ENCODE measurements at regions not wholly inside any gene's neighbourhood (a gene's known extent, or its start where the extent isn't known, plus 50 kb on each side); places are given as distances from the start of the nearest gene placed in this dataset.

DNA sequence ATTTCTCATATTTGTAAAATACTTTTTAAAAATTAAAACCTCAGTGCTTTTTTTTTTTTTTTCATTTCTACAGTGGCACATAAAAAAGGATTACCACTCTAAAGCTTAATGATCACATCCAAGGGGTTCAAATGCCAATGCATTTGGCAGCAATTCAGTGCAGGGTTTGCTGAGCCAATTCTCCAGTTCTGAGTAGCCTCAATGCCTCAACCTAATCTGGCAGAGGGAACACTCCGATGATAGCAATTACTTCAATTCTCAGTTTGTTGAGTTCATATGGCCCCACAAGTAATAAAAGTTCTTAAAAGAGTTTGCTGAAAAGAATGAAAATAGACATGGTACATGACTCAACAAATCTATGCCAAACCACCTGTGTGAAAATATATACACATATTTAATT is 79.3 kb upstream of the RBMS3 start:
- no peak for DNase-seq

DNA sequence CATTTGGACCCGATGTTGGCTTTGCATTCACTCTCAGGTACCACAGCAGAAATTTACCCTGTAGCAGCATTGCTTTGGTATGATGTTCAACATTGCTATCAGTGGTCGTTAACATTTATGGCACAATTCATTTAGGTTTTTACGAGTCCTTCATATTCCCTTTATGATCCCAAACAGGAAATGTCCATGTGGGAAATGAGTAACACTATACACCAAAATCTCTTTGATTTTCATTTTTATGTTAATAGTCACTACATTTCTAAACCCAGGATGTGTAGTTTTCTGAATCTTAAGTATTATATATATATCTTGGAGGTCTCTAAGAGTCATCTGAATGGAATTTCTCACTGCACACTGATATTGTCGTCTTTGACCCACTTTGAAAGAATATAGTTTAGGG is 78.5 kb upstream of the RBMS3 start:
- no peak for DNase-seq

DNA sequence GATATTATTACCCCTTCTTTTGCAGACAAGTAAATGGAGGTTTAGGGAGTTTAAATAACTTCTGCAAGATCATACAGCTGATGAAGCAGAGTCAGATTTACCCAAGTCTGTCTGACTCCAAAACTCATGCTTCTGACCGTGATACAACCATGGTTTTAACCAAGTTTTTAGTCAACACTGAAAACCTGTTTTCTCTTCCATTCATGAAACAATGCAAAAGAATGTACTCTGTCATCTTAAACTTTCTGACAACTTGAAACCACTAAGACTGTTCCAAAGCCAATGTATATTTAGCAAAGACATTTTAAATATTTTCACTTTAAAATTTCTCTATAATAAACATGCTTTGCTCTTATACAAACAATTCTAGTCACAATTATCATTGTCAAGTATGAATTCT is 77.0 kb upstream of the RBMS3 start:
- DNase-seq: no peak

DNA sequence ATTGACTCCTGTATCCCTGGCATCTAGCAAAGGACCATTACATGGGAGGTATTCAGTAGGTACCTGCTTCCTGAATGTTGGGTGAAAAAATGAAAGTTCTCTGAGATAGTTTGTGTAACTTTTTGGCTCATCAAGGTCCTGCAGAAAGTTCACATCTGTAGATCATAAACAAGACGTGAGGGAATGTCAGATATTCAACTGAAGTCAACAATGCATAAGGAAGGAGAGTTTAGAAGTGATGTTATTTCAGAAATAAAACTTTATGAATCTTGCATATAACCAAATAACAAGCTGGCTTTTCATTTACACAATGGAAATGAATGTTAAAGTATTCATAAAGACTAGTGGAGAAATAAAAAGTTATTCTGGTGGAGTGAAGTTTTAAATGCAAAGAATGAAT is 73.4 kb upstream of the RBMS3 start:
- DNase-seq: no peak

DNA sequence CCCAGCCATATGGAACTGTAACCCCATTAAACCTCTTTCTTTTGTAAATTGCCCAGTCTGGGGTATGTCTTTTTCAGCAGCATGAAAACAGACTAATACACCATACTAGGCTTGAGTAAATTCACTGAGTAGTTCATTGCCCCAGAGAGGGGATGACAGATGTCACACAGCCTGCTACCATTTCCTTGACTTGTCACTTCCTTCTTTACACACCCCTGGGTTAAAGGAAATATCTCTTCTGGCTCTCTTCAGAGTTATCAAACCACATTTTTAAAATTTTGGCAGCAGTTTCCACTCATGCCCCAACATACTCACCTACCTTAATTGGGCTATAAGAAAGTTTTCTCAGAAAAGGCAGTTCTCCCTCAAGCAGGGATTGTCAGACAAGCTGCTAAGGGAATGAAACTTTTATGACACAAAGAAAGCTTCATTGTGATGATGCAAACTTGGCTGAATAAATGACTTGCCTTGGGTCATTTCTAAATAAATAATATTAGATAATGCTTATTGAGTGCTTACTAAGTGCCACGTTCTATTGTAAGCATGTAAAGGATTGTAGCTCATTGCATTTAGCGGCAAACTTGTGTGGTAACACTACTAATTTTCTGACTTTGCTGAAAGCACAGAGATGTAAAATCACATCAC is 68.0 kb upstream of the RBMS3 start:
- DNase-seq: no peak

DNA sequence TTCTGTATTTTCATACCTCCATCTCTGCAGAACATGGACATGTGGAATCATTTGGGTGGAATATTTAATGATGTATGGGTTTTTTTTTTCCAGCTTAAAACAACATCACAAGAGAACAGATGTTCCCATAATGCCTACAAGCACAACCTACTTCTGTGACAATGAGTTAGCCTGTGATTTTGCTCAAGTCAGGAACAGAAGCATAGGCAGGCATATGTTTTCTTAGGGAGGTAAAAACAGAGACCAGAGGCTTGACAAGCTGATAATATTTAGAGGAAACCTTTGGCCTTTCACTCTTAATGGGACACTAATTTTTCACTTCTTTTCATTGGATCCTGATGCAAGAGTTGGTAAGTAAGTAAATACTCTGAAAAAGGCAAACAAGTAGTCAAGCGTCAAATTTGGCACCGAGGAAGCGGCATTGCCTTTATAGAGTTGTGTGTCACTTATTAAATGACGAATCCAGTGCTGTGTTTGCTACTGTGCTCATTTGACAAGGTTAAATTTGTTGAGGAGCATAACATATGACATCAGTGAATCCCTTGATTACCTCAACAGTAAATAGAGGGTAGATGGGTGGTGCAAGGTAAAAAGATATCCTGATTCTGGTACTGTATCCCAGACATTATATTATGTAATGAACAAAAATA is 66.7 kb upstream of the RBMS3 start:
- DNase-seq: no peak

DNA sequence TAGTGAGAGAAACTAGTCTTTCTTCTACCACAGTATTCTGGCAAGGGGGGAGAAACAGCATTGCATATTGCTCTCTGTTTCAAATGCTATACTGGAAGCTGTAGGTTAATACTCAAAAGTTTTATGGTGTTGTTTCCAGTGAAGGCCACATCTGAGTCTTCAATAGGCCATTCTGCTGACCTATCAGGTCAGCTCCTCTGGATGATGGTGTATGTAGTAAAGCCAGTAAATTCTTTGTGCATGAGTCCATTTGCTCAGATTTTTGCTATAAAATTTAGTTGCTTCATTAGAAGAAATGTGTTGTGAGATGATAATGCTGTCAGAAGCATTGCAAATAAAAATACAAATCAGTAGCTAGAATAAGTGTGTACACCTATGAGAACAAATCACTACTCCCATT is 64.9 kb upstream of the RBMS3 start:
- no peak for DNase-seq

DNA sequence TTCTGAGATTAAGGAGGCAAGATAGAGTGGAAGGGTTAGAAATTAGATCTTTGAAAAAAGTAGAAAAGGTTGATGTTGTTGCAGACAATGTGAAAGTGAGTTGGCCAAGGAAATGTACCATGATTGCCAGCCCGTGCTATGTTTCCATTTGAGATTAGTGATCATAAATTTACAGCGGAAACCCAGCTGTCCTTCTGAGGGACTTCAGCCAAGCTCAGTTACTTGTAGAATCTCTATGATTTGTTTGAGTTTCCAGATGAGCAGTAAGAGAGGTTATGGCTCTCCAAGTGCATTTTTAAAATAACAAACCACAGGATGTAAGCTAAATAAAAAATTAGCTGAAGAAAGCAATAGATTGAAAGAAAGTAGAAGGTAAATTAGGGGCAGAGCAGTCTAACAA is 54.2 kb upstream of the RBMS3 start:
- DNase-seq: no peak

DNA sequence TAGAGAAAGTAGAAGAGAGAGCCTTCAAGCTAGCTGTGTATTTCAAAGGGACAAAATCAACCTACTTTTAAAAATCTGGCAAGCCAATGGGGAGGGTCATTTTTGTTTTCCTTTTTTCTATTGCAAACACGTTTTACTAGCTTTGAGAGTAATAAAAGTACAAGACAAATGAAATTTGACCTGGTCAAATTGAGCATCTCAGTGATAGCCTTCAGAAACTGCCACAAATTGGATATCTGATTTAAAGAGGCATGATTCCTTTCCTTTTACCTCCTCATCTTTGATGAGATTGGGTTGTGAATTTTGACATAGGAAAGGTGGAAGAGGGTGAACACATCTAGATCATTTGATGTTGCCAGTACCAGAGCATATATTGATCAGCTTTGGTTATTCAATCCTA is 53.6 kb upstream of the RBMS3 start:
- DNase-seq: no peak

All from stimulated activated CD4-positive, alpha-beta T cell treated with anti-CD3 and anti-CD28 coated beads, Interleukin-4, amount 100 ng/mL, for 4 hours (primary cell).